Renal cortex interstitium (tissue), 11 donors: ENCODE measurements at regions not wholly inside any gene's neighbourhood (a gene's known extent, or its start where the extent isn't known, plus 50 kb on each side); places are given as distances from the start of the nearest gene placed in this dataset.
A peak's percentile ranks its signal among the peaks of the same experiment; 100 is the strongest.

ENCODE experiments used
- DNase-seq, 11 donors: peaks; one replicate each; pipeline ENCODE4 v3.0.0-alpha.2; 2013; ENCODE audit warnings: low read depth in 9 of 11, low spot score in 4 of 11; ENCODE audit errors: extremely low read depth in 1 of 11

GRCh38 chr3:116767726-116768125 lies 58.1 kb downstream of the TUSC7 start:
- no peak for DNase-seq

DNA sequence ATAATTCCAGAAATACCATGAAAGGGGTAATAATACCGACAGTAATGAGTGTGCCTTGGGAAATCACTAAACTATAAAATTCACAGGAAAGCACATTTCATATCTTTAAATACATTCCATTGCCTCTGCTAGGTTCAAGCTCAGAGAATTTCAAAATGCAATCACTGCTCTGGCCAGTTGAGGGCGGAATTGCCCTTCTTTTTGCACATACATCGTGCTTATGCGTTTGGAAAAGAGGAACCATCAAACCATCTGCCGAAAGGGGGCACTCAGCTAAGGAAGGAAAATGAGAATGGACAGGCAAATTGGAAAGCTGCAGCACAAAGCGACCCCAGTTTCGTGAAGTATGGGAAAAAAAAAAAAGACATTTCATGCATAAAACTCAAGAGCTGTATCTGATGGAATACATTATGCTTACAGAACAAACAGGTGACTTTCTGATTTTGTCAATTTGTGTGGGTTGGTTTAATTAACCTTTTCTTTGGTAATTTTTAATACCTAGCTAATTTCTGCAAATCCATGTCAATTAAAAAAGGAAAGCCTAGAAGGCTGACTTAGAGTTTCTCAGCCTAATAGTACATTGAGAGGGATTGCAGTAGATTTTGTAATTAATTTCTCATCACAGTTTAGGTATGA lies 61.4 kb downstream of the TUSC7 start:
- peak; percentile 57 to 81 (median 68) for DNase-seq

- no peak for DNase-seq
Measured at GRCh38 chr3:116776880-116777785, 67.6 kb downstream of the TUSC7 start.

- no peak for DNase-seq
Measured at GRCh38 chr3:116785226-116785625, 75.6 kb downstream of the TUSC7 start.

DNA sequence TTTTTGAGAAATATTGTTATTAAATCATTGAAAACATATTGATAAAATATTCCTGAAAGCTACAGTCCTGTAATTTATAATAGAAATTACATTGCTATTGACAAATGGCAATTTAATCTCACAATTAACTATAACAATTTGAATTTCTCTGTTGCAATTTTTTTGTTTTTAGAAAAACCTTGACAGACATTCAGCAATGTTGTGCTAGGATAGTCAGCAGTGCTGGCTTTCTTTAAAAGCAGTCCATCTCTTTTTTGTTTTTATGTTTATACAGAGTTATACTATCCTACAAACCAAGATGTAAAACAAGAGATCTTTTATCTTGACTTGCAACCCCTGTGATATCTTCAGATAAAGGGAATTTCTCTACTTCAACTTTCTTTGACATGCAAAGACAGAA lies 93.1 kb downstream of the TUSC7 start:
- no peak for DNase-seq

GRCh38 chr3:116806351-116806750 lies 96.8 kb downstream of the TUSC7 start:
- no peak for DNase-seq

GRCh38 chr3:116808725-116809124 lies 99.1 kb downstream of the TUSC7 start:
- DNase-seq, result no peak

DNA sequence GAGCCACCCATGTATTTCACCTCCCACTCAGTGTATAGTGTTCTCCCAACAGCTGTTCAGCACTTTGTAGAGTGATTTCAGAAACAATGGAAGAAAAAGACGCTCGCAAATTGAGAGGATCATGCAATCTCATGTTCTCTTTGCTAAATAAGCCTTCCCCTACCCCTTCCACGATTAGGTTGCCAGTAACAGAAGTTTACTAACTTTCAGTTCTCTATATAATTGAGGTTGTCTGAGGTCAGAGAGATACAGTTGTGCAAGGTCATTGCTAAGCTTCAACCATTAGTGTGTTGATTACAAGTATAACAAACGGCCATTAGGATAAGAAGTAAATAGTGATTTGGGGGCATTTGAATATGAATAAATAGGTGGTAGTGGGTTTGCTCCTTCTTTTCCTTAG lies 99.6 kb downstream of the TUSC7 start:
- no peak for DNase-seq

DNA sequence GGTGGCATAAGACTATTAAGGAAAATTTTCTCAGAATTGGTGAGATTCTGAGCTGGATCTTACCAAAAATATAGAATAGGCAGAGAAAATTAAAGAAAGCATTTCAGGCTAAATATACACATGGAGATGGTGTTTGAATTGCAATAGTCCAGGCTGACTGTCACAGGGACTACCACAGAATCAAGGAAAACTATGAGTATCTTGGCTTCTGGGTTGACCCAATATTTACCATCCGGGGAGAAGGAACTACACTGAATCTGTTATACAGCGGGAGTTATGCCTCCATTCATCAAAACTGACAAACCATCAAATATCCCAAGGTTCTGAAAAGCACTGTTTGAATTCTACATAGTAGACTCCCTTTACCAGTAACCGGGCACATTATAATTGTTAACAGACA lies 102.2 kb downstream of the TUSC7 start:
- DNase-seq, result no peak

DNA sequence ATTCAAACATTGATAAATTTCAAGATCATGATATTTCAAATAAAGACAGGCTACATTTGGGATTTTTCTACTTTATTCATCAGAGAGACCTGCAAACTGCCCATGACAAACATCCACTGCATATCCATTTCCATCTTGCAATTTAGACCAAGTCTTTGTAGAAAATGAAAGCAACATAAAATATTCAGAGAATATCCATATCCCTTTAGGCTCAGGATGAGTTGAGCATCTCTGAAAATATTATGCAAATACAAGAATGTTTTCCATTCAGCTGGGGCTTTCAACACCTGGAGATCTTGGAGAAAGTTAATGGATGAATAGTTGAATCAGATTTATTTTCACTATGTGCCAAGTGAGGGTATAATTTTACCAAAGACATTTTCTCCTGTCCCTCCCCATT lies 103.4 kb downstream of the TUSC7 start:
- no peak for DNase-seq

- DNase-seq, result no peak
Measured at GRCh38 chr3:116815321-116815720, 105.7 kb downstream of the TUSC7 start.

- DNase-seq, result peak in 7 of 11 donors; percentile 2 to 29 (median 17)
Measured at GRCh38 chr3:116815831-116816588, 106.4 kb downstream of the TUSC7 start.

GRCh38 chr3:116821371-116821770 lies 111.8 kb downstream of the TUSC7 start:
- DNase-seq, result no peak

DNA sequence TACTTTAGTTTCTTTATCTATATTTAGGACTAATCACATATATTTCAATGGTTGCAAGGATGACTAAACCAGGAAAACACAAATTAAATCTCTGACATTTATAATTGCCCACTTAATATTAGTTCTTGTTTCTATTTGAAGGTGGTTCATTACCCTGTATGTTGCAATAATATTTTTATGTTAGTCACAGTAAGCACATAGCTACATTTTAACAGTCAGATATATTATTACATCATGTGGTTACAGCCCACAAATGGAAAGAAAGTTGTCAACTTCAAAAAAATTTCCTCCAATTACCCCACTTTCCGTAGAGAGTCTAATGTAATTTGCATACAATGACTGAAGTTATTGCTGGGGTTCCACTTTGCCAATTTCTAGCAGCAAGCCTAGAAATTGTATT lies 114.6 kb downstream of the TUSC7 start:
- no peak for DNase-seq

GRCh38 chr3:116833202-116833601 lies 123.6 kb downstream of the TUSC7 start:
- DNase-seq, result no peak

DNA sequence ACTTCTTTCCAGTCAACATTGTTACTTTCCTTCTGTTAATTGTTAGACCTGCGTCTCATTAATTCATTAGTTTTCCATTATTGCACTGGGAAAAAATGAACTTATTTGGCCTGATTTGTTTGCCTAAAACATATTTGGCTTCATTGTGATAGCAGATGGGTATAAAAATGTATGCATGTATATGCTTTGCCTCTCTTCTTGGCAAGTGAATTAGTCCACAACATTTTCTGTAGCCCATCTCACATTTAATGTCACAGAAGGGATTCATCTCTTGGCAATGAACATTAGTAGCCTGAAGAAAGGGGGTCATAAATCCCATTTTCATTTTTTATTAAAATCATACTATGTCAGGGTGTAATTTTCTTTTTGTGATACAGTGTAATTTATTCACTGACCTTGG lies 125.2 kb downstream of the TUSC7 start:
- DNase-seq, result no peak

GRCh38 chr3:116835658-116836057 lies 126.1 kb downstream of the TUSC7 start:
- no peak for DNase-seq

DNA sequence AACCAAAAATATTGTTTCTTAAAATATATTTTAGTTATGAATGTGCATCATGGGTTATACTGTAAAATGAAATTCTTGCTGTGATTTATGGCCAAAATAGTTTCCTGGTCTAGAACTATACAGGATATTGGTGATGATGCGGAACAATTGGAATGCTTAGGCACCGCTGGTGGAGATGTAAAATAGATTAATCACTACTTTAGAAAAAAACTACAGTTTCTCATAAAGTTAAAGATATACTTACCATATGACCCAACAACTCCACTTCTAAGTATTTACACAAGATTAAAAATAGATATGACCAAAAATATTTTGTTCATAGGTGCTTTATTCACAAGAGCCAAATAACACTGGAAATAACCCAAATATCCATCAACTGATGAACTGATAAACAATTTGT lies 126.7 kb downstream of the TUSC7 start:
- no peak for DNase-seq

- DNase-seq, result no peak
Measured at GRCh38 chr3:116837483-116837882, 127.9 kb downstream of the TUSC7 start.
